Renal cortical epithelial cell (primary cell): ENCODE measurements at regions not wholly inside any gene's neighbourhood (a gene's known extent, or its start where the extent isn't known, plus 50 kb on each side); places are given as distances from the start of the nearest gene placed in this dataset.
"Not testable (repeated sequence)": the region's sequence is repeated elsewhere in the genome, so short reads cannot be mapped to it uniquely, and the experiment has no call there.

Experiments used
- DNase-seq: peaks from one replicate; pipeline ENCODE4 v3.0.0-alpha.2; 2011; ENCODE audit warnings: low read depth

DNA sequence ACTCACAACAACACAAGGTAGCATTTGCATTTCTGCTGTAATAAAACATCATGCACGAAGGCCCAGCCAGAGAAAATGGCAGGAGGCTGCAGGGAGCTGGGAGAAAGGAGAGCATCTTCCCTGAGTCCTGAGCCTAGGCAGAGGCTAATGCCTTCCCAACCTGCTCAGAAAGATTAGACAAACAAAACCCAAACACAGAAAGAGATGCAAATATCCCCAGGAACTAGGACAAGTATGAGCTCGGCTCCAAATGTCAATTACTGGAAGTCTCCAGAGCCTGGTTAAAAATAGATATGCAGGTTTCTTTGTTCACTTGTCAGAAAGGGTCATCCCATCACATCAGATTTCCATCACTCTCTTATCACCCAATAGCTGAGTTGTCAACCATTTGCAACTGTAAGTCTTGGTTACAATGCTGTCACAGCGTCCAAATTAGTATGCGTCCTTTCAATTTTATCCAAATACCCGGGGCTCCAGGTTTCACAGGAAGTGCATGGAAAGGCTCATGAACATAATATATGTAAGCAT, 316.5 kb upstream of the CELF2 start:
- no peak for DNase-seq

DNA sequence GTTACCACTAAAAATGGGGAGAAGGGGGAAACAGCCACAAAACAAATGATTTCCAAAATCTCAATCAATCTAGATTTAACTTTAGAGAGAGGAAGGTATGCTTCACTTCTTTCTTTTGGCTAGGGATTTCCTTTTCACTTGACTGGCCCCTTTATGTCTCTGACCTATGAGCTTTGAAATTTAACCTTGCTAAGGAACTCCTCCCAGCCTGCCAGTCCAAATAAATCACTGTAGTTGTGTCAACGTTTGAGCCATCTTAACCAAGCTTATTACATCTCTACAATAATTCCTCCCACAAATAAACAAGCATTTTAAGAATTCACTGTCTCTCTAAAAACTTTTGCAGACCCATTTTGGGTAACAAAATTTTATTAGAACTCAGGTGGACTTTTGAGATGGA, 315.5 kb upstream of the CELF2 start:
- no peak for DNase-seq

GRCh38 chr10:10703382-10703781, 314.3 kb upstream of the CELF2 start:
- no peak for DNase-seq

GRCh38 chr10:10712155-10712704, 305.4 kb upstream of the CELF2 start:
- no peak for DNase-seq

DNA sequence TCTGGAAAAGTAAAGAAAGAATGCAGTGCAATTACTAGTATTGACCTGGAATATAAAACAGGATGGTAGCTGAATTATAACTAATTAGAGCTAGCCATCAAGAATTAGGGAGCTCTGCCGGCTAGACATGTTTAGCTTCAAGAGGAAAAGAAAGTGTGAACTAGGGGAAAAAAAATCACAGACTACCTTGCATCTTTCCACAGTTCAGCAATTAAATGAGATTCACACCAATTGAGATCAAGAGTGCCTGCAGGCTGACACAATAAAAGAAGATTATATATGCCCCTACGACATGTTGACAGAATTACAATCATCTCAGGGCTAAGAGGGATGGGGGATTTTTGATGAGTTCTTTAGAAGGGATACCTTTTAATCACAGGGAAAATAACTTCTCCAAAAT, 303.3 kb upstream of the CELF2 start:
- no peak for DNase-seq

- DNase-seq, result no peak
These were observed 300.7 kb upstream of the CELF2 start for GRCh38 chr10:10716972-10717371.

GRCh38 chr10:10722422-10722821, 295.2 kb upstream of the CELF2 start:
- no peak for DNase-seq

DNA sequence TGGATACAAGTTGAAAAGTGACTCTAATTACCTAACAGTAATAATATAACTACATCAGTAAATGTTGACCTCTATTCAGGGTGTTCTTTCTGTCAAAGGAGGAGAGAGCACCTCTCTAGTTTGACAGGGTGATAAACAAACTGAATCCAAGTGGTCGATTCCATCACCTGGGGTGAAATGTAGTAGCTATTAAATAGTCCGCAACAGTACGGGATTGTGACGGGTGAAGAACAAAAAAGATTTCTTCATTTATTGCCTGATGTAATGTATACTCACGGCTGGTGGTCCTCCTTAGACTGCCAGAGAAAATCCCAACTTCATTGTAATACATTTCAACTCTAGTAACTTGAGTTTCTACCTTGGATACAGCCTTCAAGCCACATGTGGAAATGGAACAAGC, 292.5 kb upstream of the CELF2 start:
- no peak for DNase-seq

DNA sequence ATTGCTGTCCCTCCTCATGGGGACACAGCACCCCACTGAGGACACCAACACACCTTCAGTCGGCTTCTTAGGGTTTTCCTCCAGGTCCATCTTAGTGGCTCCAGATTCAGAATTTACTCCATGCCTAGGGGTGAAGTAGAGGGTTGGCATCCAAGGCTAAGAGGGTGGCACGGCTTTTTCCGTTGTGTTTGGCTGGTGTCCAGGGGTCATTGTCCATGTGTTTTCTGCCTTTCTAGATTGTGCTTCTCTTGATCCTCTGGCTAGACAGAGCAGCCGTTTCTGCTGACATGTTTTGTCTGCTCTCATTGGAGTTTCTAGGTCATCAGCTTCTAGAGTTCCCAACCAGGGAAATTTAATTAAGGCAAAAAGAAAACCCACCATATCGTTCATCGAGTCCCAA, 291.6 kb upstream of the CELF2 start:
- DNase-seq, result no peak

DNA sequence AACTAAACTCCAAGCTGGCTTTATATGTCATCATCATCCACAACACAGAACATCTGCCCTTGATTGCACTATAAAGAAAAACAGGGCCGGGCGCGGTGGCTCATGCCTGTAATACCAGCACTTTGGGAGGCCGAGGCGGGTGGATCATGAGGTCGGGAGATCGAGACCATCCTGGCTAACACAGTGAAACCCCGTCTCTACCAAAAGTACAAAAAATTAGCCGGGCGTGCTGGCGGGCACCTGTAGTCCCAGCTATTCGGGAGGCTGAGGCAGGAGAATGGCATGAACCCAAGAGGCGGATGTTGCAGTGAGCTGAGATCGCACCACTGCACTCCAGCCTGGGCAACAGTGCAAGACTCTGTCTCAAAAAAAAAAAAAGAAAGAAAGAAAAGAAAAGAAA, 290.3 kb upstream of the CELF2 start:
- not testable (repeated sequence) for DNase-seq

DNA sequence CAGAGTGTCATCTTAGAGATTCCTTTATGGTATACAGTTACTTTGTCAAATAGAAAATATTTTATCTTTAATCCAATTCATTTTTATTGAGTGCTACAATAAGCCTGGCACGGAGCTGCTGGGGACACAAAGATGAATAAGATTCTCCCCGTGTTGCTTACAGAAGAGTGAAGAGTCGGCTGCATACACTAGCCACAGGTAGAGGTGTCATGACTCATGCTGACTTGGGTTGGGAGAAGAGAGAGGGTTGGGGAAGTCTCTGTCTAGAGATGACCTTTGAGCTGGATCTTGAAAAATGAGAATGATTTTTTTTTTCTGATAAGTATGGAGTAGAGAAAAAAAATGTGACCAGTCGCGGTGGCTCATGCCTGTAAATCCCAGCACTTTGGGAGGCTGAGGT, 289.9 kb upstream of the CELF2 start:
- no peak for DNase-seq

- DNase-seq, result no peak
These were observed 287.1 kb upstream of the CELF2 start for GRCh38 chr10:10730471-10731043.

GRCh38 chr10:10731366-10731765, 286.3 kb upstream of the CELF2 start:
- DNase-seq, result no peak

DNA sequence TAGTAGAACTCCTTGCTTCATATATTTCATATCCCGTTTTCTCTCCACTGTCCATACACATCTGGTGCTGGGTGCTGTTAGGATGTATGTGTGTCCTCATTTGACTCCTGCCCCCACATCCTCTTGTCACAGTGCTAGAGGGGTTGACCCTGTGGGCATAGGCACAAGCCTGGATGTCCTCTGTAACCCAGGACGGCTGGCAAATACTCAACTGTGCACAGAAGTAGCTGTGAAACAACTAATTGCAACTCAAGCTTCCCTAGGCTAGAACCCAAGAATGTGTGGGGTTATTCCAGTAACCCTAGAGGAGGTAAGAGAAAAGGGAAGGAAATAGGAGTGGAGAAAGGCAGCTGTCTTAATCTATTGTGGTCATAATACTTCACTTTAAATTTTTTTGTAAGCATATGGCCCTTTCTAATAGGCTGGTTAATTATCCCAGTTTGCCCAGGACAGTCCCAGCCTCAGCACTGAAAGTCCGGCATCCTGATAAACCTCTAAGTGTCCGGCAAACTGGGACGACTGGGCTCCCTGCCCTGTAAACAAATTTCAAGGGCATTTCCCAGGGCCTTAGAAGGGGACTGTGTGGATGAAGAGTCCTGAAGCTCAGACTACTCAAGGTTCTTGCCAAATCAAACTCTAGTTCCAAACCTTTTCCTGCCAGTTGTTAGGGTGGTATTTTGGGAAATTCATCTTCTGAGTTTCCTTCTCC, 283.2 kb upstream of the CELF2 start:
- no peak for DNase-seq

DNA sequence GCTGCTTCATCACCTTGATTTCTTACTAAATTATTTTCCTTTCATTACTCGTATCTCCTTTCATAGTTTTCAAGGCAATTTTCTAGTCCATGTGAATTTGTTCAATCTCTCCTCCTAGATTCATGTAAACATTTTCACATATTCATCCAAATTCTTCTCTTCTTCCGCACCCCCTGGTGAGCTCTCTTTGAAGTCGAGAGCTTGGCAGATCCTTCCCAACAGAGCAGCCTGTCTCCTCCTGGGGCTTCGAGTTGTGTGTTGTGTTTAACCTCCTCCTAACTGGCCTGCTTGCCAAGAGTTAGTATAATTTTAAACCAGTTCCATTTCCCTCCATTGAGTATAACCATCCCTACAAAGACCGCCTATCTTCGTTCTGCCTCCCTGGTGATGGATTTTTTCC, 272.4 kb upstream of the CELF2 start:
- no peak for DNase-seq

DNA sequence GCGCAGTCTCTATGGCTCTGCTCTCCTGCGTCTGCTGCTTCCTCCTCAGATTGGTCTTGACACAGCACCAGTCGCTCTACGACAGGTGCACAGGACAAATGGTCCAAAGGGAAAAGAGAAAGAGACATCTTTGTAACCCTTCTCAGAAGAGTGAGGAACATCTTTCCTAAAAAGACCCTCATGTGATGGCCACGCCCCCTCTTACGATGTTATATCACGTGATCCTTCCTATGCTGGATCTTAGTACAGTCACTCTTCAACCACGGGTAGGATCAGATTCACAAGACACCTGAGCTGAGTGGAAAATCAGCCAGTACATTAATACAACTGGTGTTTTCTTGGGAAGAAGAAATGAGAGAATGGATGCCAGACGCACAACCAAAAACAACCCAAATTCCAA, 262.2 kb upstream of the CELF2 start:
- no peak for DNase-seq

- no peak for DNase-seq
These were observed 259.4 kb upstream of the CELF2 start for GRCh38 chr10:10758306-10758705.

GRCh38 chr10:10759806-10760205, 257.9 kb upstream of the CELF2 start:
- DNase-seq, result not testable (repeated sequence)

DNA sequence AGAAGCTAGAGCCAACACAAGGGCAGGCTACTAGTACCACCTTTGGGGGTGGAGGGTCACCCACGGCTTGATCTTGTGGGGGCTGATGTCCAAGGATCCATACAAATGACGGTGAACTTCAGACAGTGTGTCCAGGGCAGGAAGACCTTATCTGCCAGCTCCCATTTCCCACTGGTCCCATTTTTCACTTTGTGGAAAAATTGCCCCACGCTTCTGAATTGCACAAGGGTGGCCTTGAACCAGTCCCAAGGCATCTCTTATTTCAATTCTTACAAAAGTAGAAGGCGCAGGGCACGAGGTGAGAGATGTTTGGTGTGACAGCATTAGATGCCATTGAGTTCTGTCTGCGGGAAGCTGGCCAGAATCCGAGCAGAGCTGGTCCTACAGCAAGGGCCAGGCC, 252.7 kb upstream of the CELF2 start:
- DNase-seq, result no peak

GRCh38 chr10:10772411-10772810, 245.3 kb upstream of the CELF2 start:
- DNase-seq, result no peak

- DNase-seq, result no peak
These were observed 244.7 kb upstream of the CELF2 start for GRCh38 chr10:10772874-10773508.

GRCh38 chr10:10774416-10774815, 243.3 kb upstream of the CELF2 start:
- no peak for DNase-seq

DNA sequence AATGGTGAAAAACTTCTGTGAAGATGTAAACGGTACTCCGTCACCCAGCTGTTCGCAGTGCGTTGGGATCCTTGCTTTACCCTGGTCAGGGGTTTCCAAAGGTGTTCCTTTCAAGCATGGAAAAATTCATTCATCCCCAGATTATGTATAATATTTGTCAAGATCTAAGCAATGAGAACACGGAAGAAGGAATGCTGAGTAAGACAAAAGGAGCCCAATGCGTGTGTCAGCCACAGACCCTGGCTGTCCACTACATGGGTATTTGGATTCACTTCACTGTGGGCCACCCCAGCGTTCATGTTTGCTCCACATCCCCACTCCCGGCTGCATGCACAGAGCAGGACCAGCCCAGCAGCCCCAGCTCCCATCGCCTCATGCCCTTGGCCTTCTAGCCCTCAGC, 241.3 kb upstream of the CELF2 start:
- DNase-seq, result no peak
